ENCODE measurements at regions not wholly inside any gene's neighbourhood (a gene's known extent, or its start where the extent isn't known, plus 50 kb on each side); places are given as distances from the start of the nearest gene placed in this dataset.

GRCh38 chrX:16240968-16241367, 73.7 kb downstream of the MAGEB17 start:
- Histone ChIP-seq H3K9me3 (ENCODE audit: insufficient read depth, low read depth, low read length) (no peaks in the 10 kb centered on the region), H4K8ac (ENCODE audit: low read depth, low read length) (no peak overlapping the region), H3K27me3 (ENCODE audit: insufficient read depth, low read length) (no peaks in the 10 kb centered on the region), H3K36me3 (ENCODE audit: control insufficient read depth in 1 of 2, insufficient read depth in 2 of 2, low read length in 2 of 2) (no peaks in the 10 kb centered on the region), H4K91ac (ENCODE audit: low read depth, low read length) (no peak overlapping the region), H3K4me2 (ENCODE audit: low read length) (no peak overlapping the region), H3K79me2 (ENCODE audit: control insufficient read depth, insufficient read depth, low read length, poor library complexity) (no peaks in the 10 kb centered on the region), H4K12ac (ENCODE audit: low read depth, low read length) (no peak overlapping the region), H3K14ac (ENCODE audit: low read length) (no peak overlapping the region), H2AK5ac (ENCODE audit: low read length) (no peak overlapping the region), H2BK12ac (ENCODE audit: low read length) (no peak overlapping the region), H3K4me3 (ENCODE audit: low read depth, low read length) (no peak overlapping the region), H3K23ac (ENCODE audit: low read length) (no peak overlapping the region), H3K9ac (ENCODE audit: low read length) (no peak overlapping the region), H3K4ac (ENCODE audit: low read depth, low read length) (no peak overlapping the region), H3K18ac (ENCODE audit: low read length) (no peak overlapping the region), H3K4me1 (ENCODE audit: control insufficient read depth in 1 of 2, insufficient read depth in 2 of 2, low read length in 2 of 2) (no peaks in the 10 kb centered on the region), H3K79me1 (ENCODE audit: low read length) (no peaks in the 10 kb centered on the region), H3K27ac (ENCODE audit: low read depth, low read length) (no peak overlapping the region), H2AFZ (ENCODE audit: insufficient read depth, low read length, poor library complexity) (no peak overlapping the region), H2BK5ac (ENCODE audit: low read depth, low read length, poor library complexity) (no peak overlapping the region), H2BK120ac (ENCODE audit: insufficient read depth, low read length, poor library complexity) (no peak overlapping the region)
- DNase-seq: no peak

GRCh38 chrX:16250296-16250695, 83.0 kb downstream of the MAGEB17 start:
- Histone ChIP-seq H2BK5ac (ENCODE audit: low read depth, low read length, poor library complexity) (no peak overlapping the region), H3K23ac (ENCODE audit: low read length) (no peak overlapping the region), H2BK120ac (ENCODE audit: insufficient read depth, low read length, poor library complexity) (no peak overlapping the region), H4K91ac (ENCODE audit: low read depth, low read length) (no peak overlapping the region), H3K27me3 (ENCODE audit: insufficient read depth, low read length) (no peaks in the 10 kb centered on the region), H4K12ac (ENCODE audit: low read depth, low read length) (no peak overlapping the region), H3K18ac (ENCODE audit: low read length) (no peak overlapping the region), H3K36me3 (ENCODE audit: control insufficient read depth in 1 of 2, insufficient read depth in 2 of 2, low read length in 2 of 2) (no peaks in the 10 kb centered on the region), H2AK5ac (ENCODE audit: low read length) (no peak overlapping the region), H3K27ac (ENCODE audit: low read depth, low read length) (no peak overlapping the region), H3K4me3 (ENCODE audit: low read depth, low read length) (no peak overlapping the region), H3K79me2 (ENCODE audit: control insufficient read depth, insufficient read depth, low read length, poor library complexity) (no peaks in the 10 kb centered on the region), H3K4me2 (ENCODE audit: low read length) (no peak overlapping the region), H3K4ac (ENCODE audit: low read depth, low read length) (no peak overlapping the region), H2BK12ac (ENCODE audit: low read length) (no peak overlapping the region), H3K9ac (ENCODE audit: low read length) (no peak overlapping the region), H2AFZ (ENCODE audit: insufficient read depth, low read length, poor library complexity) (no peak overlapping the region), H3K79me1 (ENCODE audit: low read length) (no peaks in the 10 kb centered on the region), H3K9me3 (ENCODE audit: insufficient read depth, low read depth, low read length) (no peaks in the 10 kb centered on the region), H3K4me1 (ENCODE audit: control insufficient read depth in 1 of 2, insufficient read depth in 2 of 2, low read length in 2 of 2) (no peaks in the 10 kb centered on the region), H4K8ac (ENCODE audit: low read depth, low read length) (no peak overlapping the region), H3K14ac (ENCODE audit: low read length) (no peak overlapping the region)
- no CpG with 5 or more reads among the region's 1 CpG for WGBS (ENCODE audit: extremely low coverage, insufficient coverage, insufficient read length)
- DNase-seq: no peak

DNA sequence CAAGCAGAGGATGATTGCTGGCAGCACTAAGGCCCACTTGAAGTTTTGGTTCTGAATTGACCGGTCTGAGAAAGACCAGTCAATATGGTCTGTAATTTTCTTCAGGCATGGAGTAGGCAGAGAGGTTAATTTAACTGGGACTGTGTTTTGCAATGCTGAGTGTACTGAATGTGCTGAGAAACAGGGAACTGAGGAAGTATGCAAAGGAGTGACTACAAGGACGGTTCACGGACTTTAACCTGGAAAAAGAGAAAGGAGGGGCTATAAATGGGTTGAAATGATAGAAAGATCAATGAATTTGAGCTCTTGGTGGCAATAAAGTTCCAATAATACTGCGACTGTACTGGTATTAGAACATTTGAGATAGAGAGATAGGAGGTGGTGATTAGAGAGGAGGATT, 84.5 kb downstream of the MAGEB17 start:
- Histone ChIP-seq H3K27me3 (ENCODE audit: insufficient read depth, low read length) (no peaks in the 10 kb centered on the region), H2BK5ac (ENCODE audit: low read depth, low read length, poor library complexity) (no peak overlapping the region), H3K79me1 (ENCODE audit: low read length) (no peaks in the 10 kb centered on the region)

DNA sequence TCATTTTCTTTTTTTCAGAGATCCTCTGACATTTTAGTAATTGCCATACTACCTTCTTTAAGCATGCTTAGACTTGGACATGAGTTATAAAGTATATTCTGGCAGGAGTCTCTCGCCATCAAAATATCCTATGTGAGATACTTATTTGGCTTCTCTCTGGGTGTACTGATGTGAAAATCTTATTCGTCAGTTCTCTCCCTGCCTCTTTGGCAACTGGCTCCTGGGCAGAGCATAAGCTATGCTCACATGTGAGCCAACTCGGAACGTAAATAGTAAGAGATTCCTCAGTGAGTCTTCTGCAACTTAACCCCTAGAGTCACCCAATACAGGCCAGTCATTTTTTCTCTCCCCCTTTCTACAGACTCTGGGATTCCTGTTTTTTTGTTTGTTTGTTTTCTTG, 91.6 kb downstream of the MAGEB17 start:
- no peak overlapping the region for H4K8ac ChIP-seq (ENCODE audit: low read depth, low read length)
- H3K79me1 ChIP-seq (ENCODE audit: low read length): no peaks in the 10 kb centered on the region
- no peak overlapping the region for H2BK120ac ChIP-seq (ENCODE audit: insufficient read depth, low read length, poor library complexity)
- no peaks in the 10 kb centered on the region for H3K79me2 ChIP-seq (ENCODE audit: control insufficient read depth, insufficient read depth, low read length, poor library complexity)
- H3K4ac ChIP-seq (ENCODE audit: low read depth, low read length): no peak overlapping the region
- H3K4me3 ChIP-seq (ENCODE audit: low read depth, low read length): no peak overlapping the region
- no peak overlapping the region for H4K12ac ChIP-seq (ENCODE audit: low read depth, low read length)
- H2BK5ac ChIP-seq (ENCODE audit: low read depth, low read length, poor library complexity): no peak overlapping the region
- no peaks in the 10 kb centered on the region for H3K9me3 ChIP-seq (ENCODE audit: insufficient read depth, low read depth, low read length)
- H3K4me1 ChIP-seq (ENCODE audit: control insufficient read depth in 1 of 2, insufficient read depth in 2 of 2, low read length in 2 of 2): no peaks in the 10 kb centered on the region
- H2AFZ ChIP-seq (ENCODE audit: insufficient read depth, low read length, poor library complexity): no peak overlapping the region
- no peak for DNase-seq
- H3K4me2 ChIP-seq (ENCODE audit: low read length): no peak overlapping the region
- no CpG with 5 or more reads among the region's 4 CpGs for WGBS (ENCODE audit: extremely low coverage, insufficient coverage, insufficient read length)
- H3K9ac ChIP-seq (ENCODE audit: low read length): no peak overlapping the region
- no peaks in the 10 kb centered on the region for H3K36me3 ChIP-seq (ENCODE audit: control insufficient read depth in 1 of 2, insufficient read depth in 2 of 2, low read length in 2 of 2)
- H3K27me3 ChIP-seq (ENCODE audit: insufficient read depth, low read length): no peaks in the 10 kb centered on the region
- no peak overlapping the region for H3K27ac ChIP-seq (ENCODE audit: low read depth, low read length)
- no peak overlapping the region for H2AK5ac ChIP-seq (ENCODE audit: low read length)
- H3K18ac ChIP-seq (ENCODE audit: low read length): no peak overlapping the region
- no peak overlapping the region for H3K14ac ChIP-seq (ENCODE audit: low read length)
- H3K23ac ChIP-seq (ENCODE audit: low read length): no peak overlapping the region
- H2BK12ac ChIP-seq (ENCODE audit: low read length): no peak overlapping the region
- no peak overlapping the region for H4K91ac ChIP-seq (ENCODE audit: low read depth, low read length)

More for the DNA sequence above, 84.5 kb downstream of the MAGEB17 start:
- Histone ChIP-seq H3K23ac (ENCODE audit: low read length) (no peak overlapping the region), H3K4me1 (ENCODE audit: control insufficient read depth in 1 of 2, insufficient read depth in 2 of 2, low read length in 2 of 2) (no peaks in the 10 kb centered on the region), H3K36me3 (ENCODE audit: control insufficient read depth in 1 of 2, insufficient read depth in 2 of 2, low read length in 2 of 2) (no peaks in the 10 kb centered on the region), H3K4me3 (ENCODE audit: low read depth, low read length) (no peak overlapping the region), H3K27ac (ENCODE audit: low read depth, low read length) (no peak overlapping the region), H4K91ac (ENCODE audit: low read depth, low read length) (no peak overlapping the region), H4K8ac (ENCODE audit: low read depth, low read length) (no peak overlapping the region), H3K79me2 (ENCODE audit: control insufficient read depth, insufficient read depth, low read length, poor library complexity) (no peaks in the 10 kb centered on the region), H3K9me3 (ENCODE audit: insufficient read depth, low read depth, low read length) (no peaks in the 10 kb centered on the region), H2BK12ac (ENCODE audit: low read length) (no peak overlapping the region), H4K12ac (ENCODE audit: low read depth, low read length) (no peak overlapping the region), H2AK5ac (ENCODE audit: low read length) (no peak overlapping the region), H2AFZ (ENCODE audit: insufficient read depth, low read length, poor library complexity) (no peak overlapping the region), H3K4ac (ENCODE audit: low read depth, low read length) (no peak overlapping the region), H3K18ac (ENCODE audit: low read length) (no peak overlapping the region), H3K14ac (ENCODE audit: low read length) (no peak overlapping the region), H3K9ac (ENCODE audit: low read length) (no peak overlapping the region), H2BK120ac (ENCODE audit: insufficient read depth, low read length, poor library complexity) (no peak overlapping the region), H3K4me2 (ENCODE audit: low read length) (no peak overlapping the region)
- WGBS (ENCODE audit: extremely low coverage, insufficient coverage, insufficient read length): no CpG with 5 or more reads among the region's 4 CpGs
- DNase-seq: no peak
